Mesenchymal stem cell (in vitro differentiated cells and primary cell): ENCODE measurements at regions not wholly inside any gene's neighbourhood (a gene's known extent, or its start where the extent isn't known, plus 50 kb on each side); places are given as distances from the start of the nearest gene placed in this dataset.
"Not testable (repeated sequence)": the region's sequence is repeated elsewhere in the genome, so short reads cannot be mapped to it uniquely, and the experiment has no call there.

Experiments
- DNase-seq: peaks from one replicate; pipeline ENCODE4 v3.0.0-alpha.2; 2013
- H2AFZ ChIP-seq: one replicate; pipeline ENCODE4 v1.6.1; 2013; ENCODE audit warnings: low read depth, mild to moderate bottlenecking, control low read depth, inconsistent platforms, low read length, moderate library complexity
- H2AK5ac ChIP-seq: 2 replicates; pipeline ENCODE4 v1.6.1; 2013; ENCODE audit warnings: low read length, moderate library complexity, mild to moderate bottlenecking, inconsistent platforms; ENCODE audit not compliant: severe bottlenecking
- H2BK120ac ChIP-seq: one replicate; pipeline ENCODE4 v1.6.1; 2013; ENCODE audit warnings: low read depth, mild to moderate bottlenecking, inconsistent platforms, low read length, moderate library complexity
- H2BK12ac ChIP-seq, 2 experiments: one replicate each; pipeline ENCODE4 v1.6.1; 2013; ENCODE audit warnings: inconsistent platforms in 2 of 2, low read length in 2 of 2, mild to moderate bottlenecking in 2 of 2, moderate library complexity in 2 of 2, control low read depth in 1 of 2
- H2BK15ac ChIP-seq: one replicate; pipeline ENCODE4 v1.6.1; 2013; ENCODE audit warnings: mild to moderate bottlenecking, low read depth, inconsistent platforms; ENCODE audit not compliant: poor library complexity, severe bottlenecking
- H2BK5ac ChIP-seq: 2 replicates; pipeline ENCODE4 v1.6.1; 2013; ENCODE audit warnings: low read depth, mild to moderate bottlenecking, low read length, control low read depth, inconsistent platforms; ENCODE audit not compliant: poor library complexity, severe bottlenecking
- H3K14ac ChIP-seq, 2 experiments: one replicate each; pipeline ENCODE4 v1.6.1; 2013; ENCODE audit warnings: inconsistent platforms in 2 of 2, low read length in 2 of 2, control low read depth in 1 of 2, mild to moderate bottlenecking in 1 of 2, moderate library complexity in 1 of 2
- H3K18ac ChIP-seq, 2 experiments: one replicate each; pipeline ENCODE4 v1.6.1; 2013; ENCODE audit warnings: inconsistent platforms in 2 of 2, low read length in 2 of 2, control low read depth in 1 of 2, low read depth in 1 of 2, mild to moderate bottlenecking in 1 of 2
- H3K23ac ChIP-seq, 2 experiments: one replicate each; pipeline ENCODE4 v1.6.1; 2013; ENCODE audit warnings: inconsistent platforms in 2 of 2, low read length in 2 of 2, mild to moderate bottlenecking in 2 of 2, moderate library complexity in 2 of 2, control low read depth in 1 of 2
- H3K27ac ChIP-seq: 2 replicates; pipeline ENCODE4 v1.5.1; 2013; ENCODE audit warnings: mild to moderate bottlenecking, moderate library complexity, low read length, control low read depth, inconsistent platforms; ENCODE audit not compliant: poor library complexity, severe bottlenecking
- H3K27me3 ChIP-seq, 2 experiments: 2 replicates each; pipeline versions ENCODE4 v1.6.1 to v1.7.0; 2013; ENCODE audit warnings: low read length in 2 of 2, mild to moderate bottlenecking in 2 of 2, moderate library complexity in 2 of 2, control low read depth in 1 of 2, inconsistent platforms in 1 of 2; ENCODE audit not compliant: control insufficient read depth in 1 of 2, insufficient read depth in 1 of 2
- H3K36me3 ChIP-seq, 2 experiments: 2 replicates each; pipeline versions ENCODE4 v1.6.1 to v1.7.0; 2013; ENCODE audit warnings: low read length in 2 of 2, control low read depth in 1 of 2, inconsistent platforms in 1 of 2, low read depth in 1 of 2, mild to moderate bottlenecking in 1 of 2; ENCODE audit not compliant: insufficient read depth in 2 of 2, control insufficient read depth in 1 of 2
- H3K4ac ChIP-seq, 2 experiments: one replicate each; pipeline ENCODE4 v1.6.1; 2013; ENCODE audit warnings: inconsistent platforms in 2 of 2, low read length in 2 of 2, mild to moderate bottlenecking in 2 of 2, moderate library complexity in 2 of 2, control low read depth in 1 of 2, low read depth in 1 of 2
- H3K4me1 ChIP-seq: 2 replicates; pipeline ENCODE4 v1.6.1; 2013; ENCODE audit warnings: low read depth, low read length, control low read depth; ENCODE audit not compliant: control insufficient read depth, insufficient read depth
- H3K4me2 ChIP-seq: 2 replicates; pipeline ENCODE4 v1.6.1; 2013; ENCODE audit warnings: low read length, mild to moderate bottlenecking, inconsistent platforms; ENCODE audit not compliant: poor library complexity, severe bottlenecking
- H3K4me3 ChIP-seq, 2 experiments: 2 replicates each; pipeline versions ENCODE4 v1.5.1 to v1.7.0; 2013; ENCODE audit warnings: low read length in 2 of 2, mild to moderate bottlenecking in 2 of 2, control low read depth in 1 of 2, low read depth in 1 of 2; ENCODE audit not compliant: insufficient read depth in 1 of 2
- H3K79me1 ChIP-seq: replicated peaks from 2 replicates; pipeline ENCODE4 v1.6.1; 2013; ENCODE audit warnings: mild to moderate bottlenecking, control low read depth, low read length, inconsistent platforms; ENCODE audit not compliant: poor library complexity, severe bottlenecking
- H3K9ac ChIP-seq: 2 replicates; pipeline ENCODE4 v1.7.0; 2013; ENCODE audit warnings: mild to moderate bottlenecking, low read length, moderate library complexity
- H3K9me3 ChIP-seq: 2 replicates; pipeline ENCODE4 v1.7.0; 2013; ENCODE audit warnings: mild to moderate bottlenecking, low read length; ENCODE audit not compliant: control insufficient read depth
- H4K8ac ChIP-seq: one replicate; pipeline ENCODE4 v1.6.1; 2013; ENCODE audit warnings: inconsistent platforms, mild to moderate bottlenecking, low read length, moderate library complexity
- H4K91ac ChIP-seq: one replicate; pipeline ENCODE4 v1.6.1; 2013; ENCODE audit warnings: mild to moderate bottlenecking, low read length, inconsistent platforms
- WGBS: methylation state at CpG from one replicate; pipeline ENCODE4 v1.1.7; 2013; ENCODE audit warnings: mixed read lengths; 5-methylcytosine and 5-hydroxymethylcytosine counted together

DNA sequence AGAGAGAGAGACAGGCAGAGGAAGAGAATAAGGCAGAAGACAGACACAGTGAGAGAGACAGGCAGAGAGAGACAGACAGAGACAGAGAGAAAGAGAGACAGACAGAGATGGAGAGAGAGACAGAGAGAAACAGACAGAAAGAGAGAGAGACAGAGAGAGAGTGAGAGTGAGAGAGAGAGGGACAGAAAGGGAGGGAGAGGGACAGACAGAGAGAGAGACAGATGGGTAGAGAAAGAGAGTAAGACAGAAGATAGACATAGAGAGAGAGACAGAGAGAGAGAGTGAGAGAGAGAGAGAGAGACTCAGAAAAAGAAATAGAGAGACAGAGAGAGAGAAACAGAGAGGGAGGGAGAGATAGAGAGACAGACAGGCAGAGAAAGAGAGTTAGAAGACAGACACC is 1948.5 kb upstream of the DEFB115 start:
- H3K27me3 ChIP-seq, H3K9me3 ChIP-seq, H3K23ac ChIP-seq, H3K4me1 ChIP-seq, H3K18ac ChIP-seq, H2AK5ac ChIP-seq, H2BK5ac ChIP-seq, H2AFZ ChIP-seq, H3K79me1 ChIP-seq, H3K9ac ChIP-seq, H4K91ac ChIP-seq, H3K4me2 ChIP-seq, H3K4ac ChIP-seq, H2BK15ac ChIP-seq, H3K27ac ChIP-seq, DNase-seq, H2BK120ac ChIP-seq, H3K14ac ChIP-seq, H3K36me3 ChIP-seq, H2BK12ac ChIP-seq, H3K4me3 ChIP-seq, H4K8ac ChIP-seq: not testable (repeated sequence)

DNA sequence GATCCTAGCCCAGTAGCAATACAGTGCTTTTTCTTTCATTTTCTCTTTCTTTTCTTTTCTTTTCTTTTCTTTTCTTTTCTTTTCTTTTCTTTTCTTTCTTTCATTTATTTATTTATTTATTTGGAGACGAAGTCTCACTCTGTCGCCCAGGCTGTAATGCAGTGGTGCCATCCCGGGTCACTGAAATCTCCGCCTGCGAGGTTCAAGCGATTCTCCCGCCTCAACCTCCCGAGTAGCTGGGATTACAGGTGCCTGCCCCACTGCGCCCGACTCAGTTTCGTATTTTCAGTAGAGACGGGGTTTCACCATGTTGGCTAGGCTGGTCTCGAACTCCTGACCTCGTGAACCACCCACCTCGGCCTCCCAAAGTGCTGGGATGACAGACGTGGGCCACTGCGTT is 1948.0 kb upstream of the DEFB115 start:
- H2BK12ac ChIP-seq, H3K4me1 ChIP-seq, H2AK5ac ChIP-seq, H4K8ac ChIP-seq, H3K23ac ChIP-seq, H3K4me2 ChIP-seq, H2BK5ac ChIP-seq, H3K4me3 ChIP-seq, H3K4ac ChIP-seq, H4K91ac ChIP-seq, H3K14ac ChIP-seq, H3K27me3 ChIP-seq, H2BK15ac ChIP-seq, DNase-seq, H2BK120ac ChIP-seq, H3K79me1 ChIP-seq, H3K27ac ChIP-seq, H3K9me3 ChIP-seq, H3K36me3 ChIP-seq, H3K9ac ChIP-seq, H2AFZ ChIP-seq, H3K18ac ChIP-seq: not testable (repeated sequence)
- WGBS = 74% methylated on average over 15 of the region's 17 CpGs

DNA sequence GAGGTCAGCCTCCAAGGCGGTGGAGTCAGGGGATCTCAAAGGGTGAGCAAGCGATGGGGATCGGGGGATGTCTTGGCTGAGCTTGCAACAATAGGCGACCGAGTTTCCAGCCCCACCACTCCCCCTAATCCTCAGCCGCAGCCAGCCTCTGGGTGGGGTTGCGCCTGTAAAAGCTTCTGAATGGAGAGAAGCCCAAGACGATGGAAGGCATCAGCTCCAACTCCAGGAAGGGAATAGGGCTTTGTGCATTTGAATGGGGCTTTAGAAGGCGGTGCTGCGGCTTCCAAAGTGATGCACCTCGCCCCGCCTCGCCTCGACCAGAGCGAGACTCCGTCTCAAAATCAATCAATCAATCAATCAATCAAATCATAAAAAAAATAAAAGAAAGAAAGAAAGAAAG is 1946.4 kb upstream of the DEFB115 start:
- not testable (repeated sequence) for H3K4me1 ChIP-seq, H3K4me2 ChIP-seq, H3K27ac ChIP-seq, H2BK5ac ChIP-seq, H4K91ac ChIP-seq, H2AK5ac ChIP-seq, H3K27me3 ChIP-seq, H2BK15ac ChIP-seq, H3K4ac ChIP-seq, H2BK12ac ChIP-seq, H2BK120ac ChIP-seq, H3K4me3 ChIP-seq, H3K79me1 ChIP-seq, H3K36me3 ChIP-seq, H3K18ac ChIP-seq, H4K8ac ChIP-seq, H3K14ac ChIP-seq, H3K9ac ChIP-seq, H2AFZ ChIP-seq, H3K23ac ChIP-seq, DNase-seq, H3K9me3 ChIP-seq
- WGBS = 60% methylated on average over 1 of the region's 16 CpGs

DNA sequence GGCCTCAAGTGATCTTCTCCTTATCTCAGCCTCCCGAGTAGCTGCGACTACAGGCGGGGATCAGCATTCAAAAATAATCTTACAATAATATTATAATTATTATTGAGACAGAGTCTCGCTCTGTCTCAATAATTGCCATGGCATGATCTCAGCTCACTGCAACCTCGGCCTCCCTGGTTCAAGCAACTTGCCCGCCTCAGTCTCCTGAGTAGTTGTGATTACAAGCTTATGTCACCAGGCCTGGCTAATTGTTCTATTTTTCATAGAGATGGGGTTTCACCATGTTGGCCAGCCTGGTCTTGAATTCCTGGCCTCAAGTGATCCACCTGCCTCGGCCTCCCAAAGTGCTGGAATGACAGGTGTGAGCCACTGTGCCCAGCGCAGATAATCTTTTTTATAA is 1944.8 kb upstream of the DEFB115 start:
- not testable (repeated sequence) for H3K79me1 ChIP-seq, H3K4me2 ChIP-seq, H3K9me3 ChIP-seq, H4K8ac ChIP-seq, H3K27ac ChIP-seq, H3K4me3 ChIP-seq, H3K9ac ChIP-seq, H3K36me3 ChIP-seq, H2BK5ac ChIP-seq, H2AFZ ChIP-seq, H3K23ac ChIP-seq, H3K4ac ChIP-seq, H3K18ac ChIP-seq, H2AK5ac ChIP-seq, H3K14ac ChIP-seq, H2BK120ac ChIP-seq, H3K27me3 ChIP-seq, H2BK15ac ChIP-seq, H2BK12ac ChIP-seq, H4K91ac ChIP-seq, DNase-seq, H3K4me1 ChIP-seq
- 35% methylated on average over 4 of the region's 8 CpGs for WGBS
